OCI-LY1 (cell line): ENCODE measurements at regions not wholly inside any gene's neighbourhood (a gene's known extent, or its start where the extent isn't known, plus 50 kb on each side); places are given as distances from the start of the nearest gene placed in this dataset.
"Not testable (repeated sequence)": the region's sequence is repeated elsewhere in the genome, so short reads cannot be mapped to it uniquely, and the experiment has no call there.

ENCODE experiments used
- H2AFZ ChIP-seq: fragments of 200-600 bp; sonication (generic), shearing (Covaris generic); 2 replicates; pipeline ENCODE4 v1.6.0; 2014; ENCODE audit warnings: antibody characterized with exemption, mild to moderate bottlenecking, low read length
- H3F3A ChIP-seq: fragments of 200-600 bp; sonication (generic), shearing (Covaris generic); 2 replicates; pipeline ENCODE4 v1.6.0; 2014; ENCODE audit warnings: mild to moderate bottlenecking, antibody characterized with exemption, low read length, moderate library complexity; ENCODE audit not compliant: insufficient read depth
- H3K27ac ChIP-seq: fragments of 200-600 bp; sonication (generic); 2 replicates; pipeline ENCODE4 v1.5.1; 2014; ENCODE audit warnings: low read length, mixed run types, mild to moderate bottlenecking, low read depth; ENCODE audit not compliant: poor library complexity, severe bottlenecking
- H3K27me3 ChIP-seq: fragments of 200-600 bp; sonication (generic); 2 replicates; pipeline ENCODE4 v1.6.0; 2014; ENCODE audit warnings: antibody characterized with exemption, mild to moderate bottlenecking, low read length, moderate library complexity; ENCODE audit not compliant: insufficient read depth
- H3K36me3 ChIP-seq: fragments of 200-600 bp; sonication (generic); 2 replicates; pipeline ENCODE4 v1.6.1; 2014; ENCODE audit warnings: mild to moderate bottlenecking, antibody characterized with exemption, low read length, moderate library complexity, mixed read lengths; ENCODE audit not compliant: insufficient read depth
- H3K4me1 ChIP-seq: fragments of 200-600 bp; sonication (generic); 2 replicates; pipeline ENCODE4 v1.5.1; 2014; ENCODE audit warnings: mild to moderate bottlenecking, low read length, moderate library complexity; ENCODE audit not compliant: insufficient read depth, severe bottlenecking
- H3K4me2 ChIP-seq: fragments of 200-600 bp; sonication (generic), shearing (Covaris generic); 2 replicates; pipeline ENCODE4 v1.6.1; 2014; ENCODE audit warnings: low read length
- H3K4me3 ChIP-seq: fragments of 200-600 bp; sonication (generic); 2 replicates; pipeline ENCODE4 v1.5.1; 2014; ENCODE audit warnings: low read length, low read depth, mild to moderate bottlenecking, mixed read lengths; ENCODE audit not compliant: poor library complexity, severe bottlenecking
- H3K79me2 ChIP-seq: fragments of 200-600 bp; shearing (Covaris generic); 2 replicates; pipeline ENCODE4 v1.6.1; 2016; ENCODE audit warnings: mixed run types, low read length, mixed read lengths; ENCODE audit not compliant: insufficient read depth
- H3K9ac ChIP-seq: fragments of 200-600 bp; sonication (generic), shearing (Covaris generic); 2 replicates; pipeline ENCODE4 v1.6.1; 2014; ENCODE audit warnings: mild to moderate bottlenecking, low read length, mixed read lengths
- H3K9me2 ChIP-seq: fragments of 200-600 bp; sonication (generic), shearing (Covaris generic); 2 replicates; pipeline ENCODE4 v1.6.1; 2014; ENCODE audit warnings: low read depth, mild to moderate bottlenecking, low read length, mixed read lengths
- H3K9me3 ChIP-seq: fragments of 200-600 bp; shearing (Covaris generic); 2 replicates; pipeline ENCODE4 v1.6.1; 2014; ENCODE audit warnings: low read length, mixed read lengths
- H4K20me1 ChIP-seq: fragments of 200-600 bp; sonication (generic), shearing (Covaris generic); 2 replicates; pipeline ENCODE4 v1.6.0; 2016; ENCODE audit warnings: mild to moderate bottlenecking, low read length; ENCODE audit not compliant: insufficient read depth

GRCh38 chr1:228611707-228612106 is 123.6 kb upstream of the RHOU start:
- H3K27me3 ChIP-seq, H2AFZ ChIP-seq, H3K79me2 ChIP-seq, H3K9me3 ChIP-seq, H3K4me3 ChIP-seq, H3K36me3 ChIP-seq, H3F3A ChIP-seq, H3K4me2 ChIP-seq, H4K20me1 ChIP-seq, H3K4me1 ChIP-seq, H3K9ac ChIP-seq, H3K27ac ChIP-seq, H3K9me2 ChIP-seq: not testable (repeated sequence)

- not testable (repeated sequence) for H3K4me3 ChIP-seq, H3K9ac ChIP-seq, H3K27ac ChIP-seq, H3K36me3 ChIP-seq, H4K20me1 ChIP-seq, H3K4me2 ChIP-seq, H3K9me3 ChIP-seq, H3K79me2 ChIP-seq, H3F3A ChIP-seq, H3K4me1 ChIP-seq, H2AFZ ChIP-seq, H3K27me3 ChIP-seq, H3K9me2 ChIP-seq
Measured at GRCh38 chr1:228622002-228622716, 113.1 kb upstream of the RHOU start.

GRCh38 chr1:228626481-228626880 is 108.8 kb upstream of the RHOU start:
- not testable (repeated sequence) for H3K9me3 ChIP-seq, H3K36me3 ChIP-seq, H4K20me1 ChIP-seq, H3K79me2 ChIP-seq, H3K4me1 ChIP-seq, H3K9me2 ChIP-seq, H3K27ac ChIP-seq, H3K9ac ChIP-seq, H3K4me2 ChIP-seq, H3K4me3 ChIP-seq, H3K27me3 ChIP-seq, H3F3A ChIP-seq, H2AFZ ChIP-seq

GRCh38 chr1:228632858-228633257 is 102.4 kb upstream of the RHOU start:
- not testable (repeated sequence) for H3K36me3 ChIP-seq, H4K20me1 ChIP-seq, H2AFZ ChIP-seq, H3K4me3 ChIP-seq, H3F3A ChIP-seq, H3K4me2 ChIP-seq, H3K9me2 ChIP-seq, H3K9me3 ChIP-seq, H3K4me1 ChIP-seq, H3K27ac ChIP-seq, H3K27me3 ChIP-seq, H3K9ac ChIP-seq, H3K79me2 ChIP-seq

GRCh38 chr1:228635304-228635703 is 100.0 kb upstream of the RHOU start:
- peak overlapping the region; percentile 34; the same call in 1 of the 2 replicates for H3K9ac ChIP-seq
- H3K4me3 ChIP-seq: peak overlapping the region; percentile 54
- not testable (repeated sequence) for H3K4me1 ChIP-seq, H3K27me3 ChIP-seq, H3K36me3 ChIP-seq, H3K9me2 ChIP-seq, H2AFZ ChIP-seq, H3K9me3 ChIP-seq, H3K79me2 ChIP-seq, H3F3A ChIP-seq, H4K20me1 ChIP-seq
- peak overlapping the region; percentile 68 for H3K27ac ChIP-seq
- H3K4me2 ChIP-seq: peak overlapping the region; percentile 44; the same call in 1 of the 2 replicates

- not testable (repeated sequence) for H3K36me3 ChIP-seq, H3K79me2 ChIP-seq, H3K9me3 ChIP-seq, H4K20me1 ChIP-seq, H3F3A ChIP-seq, H3K4me1 ChIP-seq, H2AFZ ChIP-seq, H3K27me3 ChIP-seq, H3K9me2 ChIP-seq
- peak overlapping the region; percentile 56; the same call in 1 of the 2 replicates for H3K4me2 ChIP-seq
- H3K27ac ChIP-seq: peak overlapping the region; percentile 70
- H3K9ac ChIP-seq: peak overlapping the region; percentile 52; the same call in 1 of the 2 replicates
- H3K4me3 ChIP-seq: peak overlapping the region; percentile 50
Measured at GRCh38 chr1:228637529-228637928, 97.8 kb upstream of the RHOU start.
